ENCODE measurements at regions not wholly inside any gene's neighbourhood (a gene's known extent, or its start where the extent isn't known, plus 50 kb on each side); places are given as distances from the start of the nearest gene placed in this dataset.
"Not testable (repeated sequence)": the region's sequence is repeated elsewhere in the genome, so short reads cannot be mapped to it uniquely, and the experiment has no call there.

GRCh38 chr1:146630302-146630701, 307.8 kb upstream of the NBPF12 start:
- not testable (repeated sequence) for ATAC-seq

GRCh38 chr1:146618582-146618981, 319.5 kb upstream of the NBPF12 start:
- ATAC-seq = not testable (repeated sequence)

- not testable (repeated sequence) for ATAC-seq
Measured at GRCh38 chr1:146604681-146605080, 333.4 kb upstream of the NBPF12 start.

GRCh38 chr1:146600720-146601307, 337.3 kb upstream of the NBPF12 start:
- ATAC-seq = not testable (repeated sequence)

- not testable (repeated sequence) for ATAC-seq
Measured at GRCh38 chr1:146599906-146600305, 338.2 kb upstream of the NBPF12 start.

GRCh38 chr1:146581229-146581628, 352.4 kb upstream of the NOTCH2NLA start:
- not testable (repeated sequence) for ATAC-seq

GRCh38 chr1:146567541-146567940, 338.7 kb upstream of the NOTCH2NLA start:
- not testable (repeated sequence) for ATAC-seq

GRCh38 chr1:146558032-146558431, 329.2 kb upstream of the NOTCH2NLA start:
- ATAC-seq = not testable (repeated sequence)

GRCh38 chr1:146556405-146556804, 327.6 kb upstream of the NOTCH2NLA start:
- ATAC-seq = not testable (repeated sequence)

GRCh38 chr1:146552414-146552813, 323.6 kb upstream of the NOTCH2NLA start:
- ATAC-seq = not testable (repeated sequence)

- ATAC-seq = not testable (repeated sequence)
Measured at GRCh38 chr1:146548684-146549083, 319.9 kb upstream of the NOTCH2NLA start.

- ATAC-seq = not testable (repeated sequence)
Measured at GRCh38 chr1:146546189-146546588, 317.4 kb upstream of the NOTCH2NLA start.

GRCh38 chr1:146537775-146538373, 309.1 kb upstream of the NOTCH2NLA start:
- ATAC-seq = not testable (repeated sequence)

- not testable (repeated sequence) for ATAC-seq
Measured at GRCh38 chr1:146536028-146536427, 307.2 kb upstream of the NOTCH2NLA start.

GRCh38 chr1:146535575-146535974, 306.8 kb upstream of the NOTCH2NLA start:
- ATAC-seq = not testable (repeated sequence)

GRCh38 chr1:146530958-146531357, 302.1 kb upstream of the NOTCH2NLA start:
- ATAC-seq = not testable (repeated sequence)

GRCh38 chr1:146522812-146523211, 294.0 kb upstream of the NOTCH2NLA start:
- ATAC-seq = not testable (repeated sequence)

GRCh38 chr1:146522345-146522744, 293.5 kb upstream of the NOTCH2NLA start:
- ATAC-seq = not testable (repeated sequence)

GRCh38 chr1:146521804-146522203, 293.0 kb upstream of the NOTCH2NLA start:
- not testable (repeated sequence) for ATAC-seq

- not testable (repeated sequence) for ATAC-seq
Measured at GRCh38 chr1:146513754-146514153, 284.9 kb upstream of the NOTCH2NLA start.

GRCh38 chr1:146511047-146511777, 282.4 kb upstream of the NOTCH2NLA start:
- ATAC-seq = not testable (repeated sequence)

- ATAC-seq = not testable (repeated sequence)
Measured at GRCh38 chr1:146510248-146510983, 281.6 kb upstream of the NOTCH2NLA start.

- not testable (repeated sequence) for ATAC-seq
Measured at GRCh38 chr1:146504121-146504520, 275.3 kb upstream of the NOTCH2NLA start.
